GM23248 (cell line): ENCODE measurements at regions not wholly inside any gene's neighbourhood (a gene's known extent, or its start where the extent isn't known, plus 50 kb on each side); places are given as distances from the start of the nearest gene placed in this dataset.

Experiments used
- EZH2 ChIP-seq: fragments of 200-600 bp; sonication (generic); IDR thresholded peaks from 2 replicates; pipeline ENCODE4 v1.6.1; 2018; ENCODE audit warnings: antibody characterized with exemption, mild to moderate bottlenecking; ENCODE audit not compliant: insufficient read depth, poor library complexity, severe bottlenecking
- EZH2phosphoT487 ChIP-seq: fragments of 200-600 bp; sonication (generic); IDR thresholded peaks from 2 replicates; pipeline ENCODE4 v1.6.1; 2018; ENCODE audit warnings: antibody characterized with exemption, moderate library complexity, mild to moderate bottlenecking, low read depth; ENCODE audit not compliant: insufficient read depth

DNA sequence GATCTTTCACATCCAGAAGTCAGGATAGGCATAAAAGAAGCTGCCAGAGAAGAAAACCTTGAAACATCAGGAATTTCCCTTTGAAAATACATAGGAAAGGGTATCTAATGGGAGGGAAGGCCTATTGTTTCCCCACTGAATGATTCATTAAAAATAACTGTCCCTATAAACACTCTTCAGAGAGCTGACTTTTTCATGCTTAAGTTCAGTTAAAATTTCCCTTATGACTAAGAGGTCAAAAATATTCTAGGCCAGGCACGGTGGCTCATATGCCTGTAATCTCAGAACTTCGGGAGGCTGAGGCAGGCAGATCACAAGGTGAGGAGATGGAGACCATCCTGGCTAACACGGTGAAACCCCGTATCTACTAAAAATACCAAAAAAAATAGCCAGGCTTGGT, 499.5 kb downstream of the ENC1 start:
- TF ChIP-seq EZH2phosphoT487 (no peak), EZH2 (no peak)
